HG03066 (cell line): ENCODE measurements at regions not wholly inside any gene's neighbourhood (a gene's known extent, or its start where the extent isn't known, plus 50 kb on each side); places are given as distances from the start of the nearest gene placed in this dataset.
"Not testable (repeated sequence)": the region's sequence is repeated elsewhere in the genome, so short reads cannot be mapped to it uniquely, and the experiment has no call there.

Experiments
- ATAC-seq: cut with Tn5 transposase; IDR thresholded peaks from one replicate; pipeline ENCODE4 v1.9.1; 2021; ENCODE audit warnings: low read depth; ENCODE audit not compliant: unreplicated experiment

- ATAC-seq, result no peak
Measured at GRCh38 chr15:61379005-61379404, 149.9 kb upstream of the RORA start.

GRCh38 chr15:61376961-61377360, 147.9 kb upstream of the RORA start:
- no peak for ATAC-seq

- no peak for ATAC-seq
Measured at GRCh38 chr15:61376516-61376915, 147.4 kb upstream of the RORA start.

- no peak for ATAC-seq
Measured at GRCh38 chr15:61374848-61375247, 145.7 kb upstream of the RORA start.

- ATAC-seq, result no peak
Measured at GRCh38 chr15:61367953-61368352, 138.9 kb upstream of the RORA start.

GRCh38 chr15:61364871-61365270, 135.8 kb upstream of the RORA start:
- no peak for ATAC-seq

- ATAC-seq, result not testable (repeated sequence)
Measured at GRCh38 chr15:61362912-61363311, 133.8 kb upstream of the RORA start.

- ATAC-seq, result no peak
Measured at GRCh38 chr15:61344293-61344692, 115.2 kb upstream of the RORA start.

- no peak for ATAC-seq
Measured at GRCh38 chr15:61342390-61342789, 113.3 kb upstream of the RORA start.

- ATAC-seq, result no peak
Measured at GRCh38 chr15:61339516-61339915, 110.4 kb upstream of the RORA start.

- no peak for ATAC-seq
Measured at GRCh38 chr15:61337541-61337940, 108.4 kb upstream of the RORA start.

- no peak for ATAC-seq
Measured at GRCh38 chr15:61336026-61336638, 107.0 kb upstream of the RORA start.

GRCh38 chr15:61334714-61335113, 105.6 kb upstream of the RORA start:
- ATAC-seq, result not testable (repeated sequence)

- ATAC-seq, result no peak
Measured at GRCh38 chr15:61331019-61331418, 101.9 kb upstream of the RORA start.

- peak; percentile 72 for ATAC-seq
Measured at GRCh38 chr15:61327019-61327631, 98.0 kb upstream of the RORA start.

- ATAC-seq, result no peak
Measured at GRCh38 chr15:61319892-61320291, 90.8 kb upstream of the RORA start.

- no peak for ATAC-seq
Measured at GRCh38 chr15:61318802-61319525, 89.9 kb upstream of the RORA start.

- no peak for ATAC-seq
Measured at GRCh38 chr15:61318301-61318700, 89.2 kb upstream of the RORA start.

GRCh38 chr15:61315471-61315870, 86.4 kb upstream of the RORA start:
- no peak for ATAC-seq

GRCh38 chr15:61314427-61314826, 85.3 kb upstream of the RORA start:
- no peak for ATAC-seq

- no peak for ATAC-seq
Measured at GRCh38 chr15:61309617-61310016, 80.5 kb upstream of the RORA start.

- ATAC-seq, result no peak
Measured at GRCh38 chr15:61309031-61309511, 80.0 kb upstream of the RORA start.
